ENCODE measurements at regions not wholly inside any gene's neighbourhood (a gene's known extent, or its start where the extent isn't known, plus 50 kb on each side); places are given as distances from the start of the nearest gene placed in this dataset.

DNA sequence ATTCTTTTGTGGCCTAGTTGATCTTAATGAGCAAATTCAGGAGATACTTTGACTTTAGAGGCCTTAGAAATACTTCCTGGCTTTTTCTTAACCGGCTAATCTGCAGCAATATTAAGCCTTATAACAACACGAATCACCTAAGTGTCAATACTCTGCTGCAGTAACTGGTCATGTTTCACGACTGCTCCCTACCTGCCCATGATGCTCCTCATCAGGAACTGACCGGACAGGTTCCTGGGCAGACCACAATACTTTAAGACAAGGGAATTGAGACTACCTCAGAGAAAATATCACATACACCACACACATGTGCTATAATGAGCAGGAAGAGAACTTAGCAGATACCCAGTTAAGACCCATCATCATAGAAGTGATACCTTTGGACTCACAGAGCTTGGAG is 211.9 kb upstream of the BMP4 start:
- Histone ChIP-seq H3K56ac (replicated peaks; ENCODE audit: insufficient read length, low read depth, low read length) (no peak overlapping the region), H3K79me1 (ENCODE audit: low read depth, low read length) (no peaks in the 10 kb centered on the region), H3K9ac (replicated peaks in 1 of 4; ENCODE audit: extremely low read depth in 1 of 4, low read depth in 3 of 4, low read length in 3 of 4) (no peak overlapping the region), H3K14ac (ENCODE audit: insufficient read length) (no peak overlapping the region), H2BK20ac (ENCODE audit: low read length) (no peak overlapping the region), H2BK12ac (ENCODE audit: low read depth, low read length) (no peak overlapping the region), H3K4me1 (replicated peaks in 1 of 4; ENCODE audit: control insufficient read depth in 3 of 4, insufficient read depth in 4 of 4, low read length in 3 of 4) (peaks cover 0 to 6% (median 4%) of the 10 kb centered on the region in 4 experiments; a peak in 3 of 7 replicates), H2AFZ (ENCODE audit: low read length) (no peak overlapping the region), H3K27ac (ENCODE audit: low read depth, low read length) (no peak overlapping the region), H3K79me2 (ENCODE audit: control insufficient read depth in 1 of 2, insufficient read depth in 2 of 2, low read length in 2 of 2) (no peaks in the 10 kb centered on the region), H2BK5ac (ENCODE audit: low read depth, low read length) (no peak overlapping the region), H3K9me3 (ENCODE audit: insufficient read depth in 2 of 2, low read depth in 1 of 2, low read length in 1 of 2) (no peaks in the 10 kb centered on the region), H3K4me3 (ENCODE audit: extremely low read depth in 1 of 4, insufficient read depth in 2 of 4, low read depth in 3 of 4, low read length in 4 of 4) (no peak overlapping the region), H3K36me3 (ENCODE audit: control insufficient read depth in 2 of 4, insufficient read depth in 4 of 4, low read length in 3 of 4) (no peaks in the 10 kb centered on the region), H4K5ac (ENCODE audit: insufficient read length, low read depth, low read length) (no peak overlapping the region), H3K27me3 (replicated peaks in 1 of 4; ENCODE audit: control insufficient read depth in 3 of 4, extremely low read depth in 1 of 4, insufficient read depth in 3 of 4, low read length in 3 of 4) (no peaks in the 10 kb centered on the region), H4K20me1 (replicated peaks in 1 of 2; ENCODE audit: control insufficient read depth in 1 of 2, insufficient read depth in 2 of 2, low read length in 2 of 2) (no peaks in the 10 kb centered on the region), H3K4ac (replicated peaks; ENCODE audit: insufficient read length, low read depth, low read length) (no peak overlapping the region), H3K4me2 (ENCODE audit: insufficient read depth in 1 of 2, low read depth in 2 of 2, low read length in 2 of 2) (no peak overlapping the region), H3K23ac (ENCODE audit: insufficient read length) (no peak overlapping the region), H2BK15ac (ENCODE audit: low read length) (no peak overlapping the region), H4K91ac (replicated peaks; ENCODE audit: insufficient read length, low read length) (no peak overlapping the region), H3K18ac (ENCODE audit: extremely low read depth, low read length) (no peak overlapping the region), H4K8ac (ENCODE audit: extremely low read depth, insufficient read depth, low read length) (no peak overlapping the region), H2AK5ac (ENCODE audit: low read depth, low read length) (no peak overlapping the region), H3K23me2 (ENCODE audit: low read depth, low read length) (no peaks in the 10 kb centered on the region), H2BK120ac (replicated peaks; ENCODE audit: low read depth, low read length) (no peak overlapping the region)
- no peak for TF ChIP-seq HDAC2 (IDR thresholded peaks at IDR 0.05; ENCODE audit: borderline replicate concordance in 1 of 2, low read depth in 2 of 2, low read length in 2 of 2)
- TF ChIP-seq NRF1 (IDR thresholded peaks at IDR 0.05; ENCODE audit: low read depth, low read length) = no peak
- no peak for TF ChIP-seq GTF2F1 (IDR thresholded peaks at IDR 0.05; ENCODE audit: borderline replicate concordance, low read depth, low read length)
- no peak for TF ChIP-seq EP300 (IDR thresholded peaks at IDR 0.05; ENCODE audit: borderline replicate concordance in 1 of 2, low read depth in 2 of 2, low read length in 2 of 2)
- no peak for TF ChIP-seq CTCF (IDR thresholded peaks at IDR 0.05; ENCODE audit: control extremely low read depth in 1 of 3, insufficient read depth in 1 of 3, low read depth in 1 of 3, low read length in 3 of 3)
- TF ChIP-seq, protein P1, sequence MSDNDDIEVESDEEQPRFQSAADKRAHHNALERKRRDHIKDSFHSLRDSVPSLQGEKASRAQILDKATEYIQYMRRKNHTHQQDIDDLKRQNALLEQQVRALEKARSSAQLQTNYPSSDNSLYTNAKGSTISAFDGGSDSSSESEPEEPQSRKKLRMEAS (IDR thresholded peaks at IDR 0.05) = no peak
- TF ChIP-seq CTBP2 (IDR thresholded peaks at IDR 0.05; ENCODE audit: borderline replicate concordance, insufficient read depth, insufficient read length, low read length) = no peak
- no peak for TF ChIP-seq RFX5 (IDR thresholded peaks at IDR 0.05; ENCODE audit: borderline replicate concordance, low read depth, low read length)
- TF ChIP-seq BACH1 (IDR thresholded peaks at IDR 0.05; ENCODE audit: low read length) = no peak
- ChIA-PET POLR2A (ENCODE audit: partially characterized antibody) (no interaction called here), CTCF (ENCODE audit: partially characterized antibody) (interaction anchor here (1.5 kb wide), 2 partner anchors 161 to 756 kb away, joined by 3 to 4 read pairs; no protein-coding TSS in a partner anchor)
- 92% methylated on average over 4 of the region's 4 CpGs; no CpG with 5 or more reads in 1 of the 2 experiments for WGBS, 2 experiments (ENCODE audit: extremely low coverage in 1 of 2, insufficient coverage in 1 of 2, insufficient read length in 1 of 2, insufficient replicate concordance in 2 of 2, low coverage in 1 of 2, low lambda C conversion rate in 2 of 2, missing lambda C conversion rate in 1 of 2)
- no peak for DNase-seq (ENCODE audit: low read depth in 1 of 2, low spot score in 2 of 2)
- FAIRE-seq = no peak
